H9 (cell line): ENCODE measurements at regions not wholly inside any gene's neighbourhood (a gene's known extent, or its start where the extent isn't known, plus 50 kb on each side); places are given as distances from the start of the nearest gene placed in this dataset.

ENCODE experiments used
- DNase-seq: peaks from one replicate; pipeline ENCODE4 v3.0.0-alpha.2; 2017
- H2AFZ ChIP-seq: one replicate; pipeline ENCODE4 v1.6.1; 2013; ENCODE audit warnings: mild to moderate bottlenecking, low read length, control low read depth, moderate library complexity
- H2AK5ac ChIP-seq: 2 replicates; pipeline ENCODE4 v1.6.1; 2013; ENCODE audit warnings: low read length, control low read depth, mixed read lengths; ENCODE audit not compliant: insufficient read length
- H2BK120ac ChIP-seq: one replicate; pipeline ENCODE4 v1.6.1; 2013; ENCODE audit warnings: low read depth, mild to moderate bottlenecking, low read length, control low read depth, inconsistent platforms; ENCODE audit not compliant: poor library complexity, severe bottlenecking
- H2BK12ac ChIP-seq: 2 replicates; pipeline ENCODE4 v1.6.1; 2013; ENCODE audit warnings: low read length, control low read depth, mixed read lengths, low read depth; ENCODE audit not compliant: insufficient read length
- H2BK15ac ChIP-seq: 2 replicates; pipeline ENCODE4 v1.6.1; 2013; ENCODE audit warnings: low read depth, low read length, control low read depth
- H2BK20ac ChIP-seq: one replicate; pipeline ENCODE4 v1.6.1; 2013; ENCODE audit warnings: low read depth, mild to moderate bottlenecking, low read length, control low read depth, inconsistent platforms; ENCODE audit not compliant: poor library complexity, severe bottlenecking
- H2BK5ac ChIP-seq: 2 replicates; pipeline ENCODE4 v1.6.1; 2013; ENCODE audit warnings: low read length, control low read depth, mixed read lengths; ENCODE audit not compliant: insufficient read length
- H3K14ac ChIP-seq: 2 replicates; pipeline ENCODE4 v1.6.1; 2013; ENCODE audit warnings: low read length, control low read depth; ENCODE audit not compliant: insufficient read depth
- H3K18ac ChIP-seq: 2 replicates; pipeline ENCODE4 v1.6.1; 2013; ENCODE audit warnings: low read depth, mild to moderate bottlenecking, mixed read lengths, low read length, control low read depth; ENCODE audit not compliant: insufficient read length
- H3K23ac ChIP-seq: 2 replicates; pipeline ENCODE4 v1.6.1; 2013; ENCODE audit warnings: low read length, control low read depth, mixed read lengths, low read depth; ENCODE audit not compliant: insufficient read length
- H3K23me2 ChIP-seq: 2 replicates; pipeline ENCODE4 v1.6.1; 2013; ENCODE audit warnings: low read depth, mild to moderate bottlenecking, mixed read lengths, low read length, control low read depth; ENCODE audit not compliant: insufficient read length, poor library complexity, severe bottlenecking
- H3K27ac ChIP-seq: 2 replicates; pipeline ENCODE4 v1.5.1; 2013; ENCODE audit warnings: low read length, control low read depth, mixed read lengths, low read depth; ENCODE audit not compliant: insufficient read length
- H3K27me3 ChIP-seq: 2 replicates; pipeline ENCODE4 v1.6.1; 2013; ENCODE audit warnings: low read length, control low read depth, inconsistent platforms; ENCODE audit not compliant: insufficient read depth
- H3K4ac ChIP-seq: 2 replicates; pipeline ENCODE4 v1.6.1; 2013; ENCODE audit warnings: low read depth, mild to moderate bottlenecking, control low read depth, inconsistent platforms, low read length, moderate library complexity
- H3K4me1 ChIP-seq: 2 replicates; pipeline ENCODE4 v1.6.1; 2013; ENCODE audit warnings: low read length, control low read depth, inconsistent platforms; ENCODE audit not compliant: insufficient read depth
- H3K4me2 ChIP-seq: 2 replicates; pipeline ENCODE4 v1.6.1; 2013; ENCODE audit warnings: low read length, control low read depth, mixed read lengths; ENCODE audit not compliant: insufficient read length, insufficient read depth
- H3K56ac ChIP-seq: 2 replicates; pipeline ENCODE4 v1.6.1; 2013; ENCODE audit warnings: low read depth, mild to moderate bottlenecking, mixed read lengths, low read length, control low read depth; ENCODE audit not compliant: insufficient read length
- H3K79me1 ChIP-seq: 2 replicates; pipeline ENCODE4 v1.6.1; 2013; ENCODE audit warnings: low read depth, mild to moderate bottlenecking, moderate library complexity, low read length, control low read depth, inconsistent platforms; ENCODE audit not compliant: insufficient read depth, poor library complexity, severe bottlenecking
- H3K79me2 ChIP-seq: 2 replicates; pipeline ENCODE4 v1.6.1; 2013; ENCODE audit warnings: low read length, control low read depth, inconsistent platforms; ENCODE audit not compliant: insufficient read depth
- H3K9ac ChIP-seq: 2 replicates; pipeline ENCODE4 v1.6.1; 2013; ENCODE audit warnings: low read length, control low read depth, mixed read lengths; ENCODE audit not compliant: insufficient read length; ENCODE audit errors: extremely low read depth
- H3K9me3 ChIP-seq: one replicate; pipeline ENCODE4 v1.6.1; 2013; ENCODE audit warnings: low read depth, low read length, inconsistent platforms; ENCODE audit not compliant: control insufficient read depth
- H3T11ph ChIP-seq: one replicate; pipeline ENCODE4 v1.6.1; 2013; ENCODE audit warnings: mild to moderate bottlenecking, low read length, control low read depth, inconsistent platforms
- H4K20me1 ChIP-seq: one replicate; pipeline ENCODE4 v1.6.1; 2013; ENCODE audit not compliant: control insufficient read depth, insufficient read length, insufficient read depth
- H4K5ac ChIP-seq: 2 replicates; pipeline ENCODE4 v1.6.1; 2013; ENCODE audit warnings: low read depth, mild to moderate bottlenecking, mixed read lengths, low read length, control low read depth; ENCODE audit not compliant: insufficient read length
- H4K8ac ChIP-seq: replicated peaks from 2 replicates; pipeline ENCODE4 v1.6.1; 2013; ENCODE audit warnings: low read length, control low read depth, mixed read lengths, low read depth; ENCODE audit not compliant: insufficient read length
- H4K91ac ChIP-seq: 2 replicates; pipeline ENCODE4 v1.6.1; 2013; ENCODE audit warnings: low read depth, mild to moderate bottlenecking, moderate library complexity, mixed read lengths, low read length, control low read depth; ENCODE audit not compliant: insufficient read length
- H3K27ac Mint-ChIP-seq, 3 experiments: 2 replicates in 2 of 3; 3 replicates in 1 of 3; pipeline ENCODE4 v1.8.0; 2020 to 2021; ENCODE audit warnings: mixed read lengths in 3 of 3, mild to moderate bottlenecking in 1 of 3, moderate library complexity in 1 of 3
- H3K27me3 Mint-ChIP-seq: 2 replicates; pipeline ENCODE4 v1.8.0; 2021; ENCODE audit warnings: low read depth, mild to moderate bottlenecking, moderate library complexity, mixed read lengths
- H3K36me3 Mint-ChIP-seq, 3 experiments: 2 replicates in 2 of 3; 3 replicates in 1 of 3; pipeline ENCODE4 v1.8.0; 2020 to 2021; ENCODE audit warnings: low read depth in 3 of 3, mixed read lengths in 3 of 3; ENCODE audit not compliant: insufficient read depth in 1 of 3
- H3K4me1 Mint-ChIP-seq, 2 experiments: 2 replicates each; pipeline ENCODE4 v1.8.0; 2020; ENCODE audit warnings: mixed read lengths in 2 of 2
- H3K4me3 Mint-ChIP-seq, 2 experiments: 2 replicates in 1 of 2; 3 replicates in 1 of 2; pipeline ENCODE4 v1.8.0; 2020 to 2021; ENCODE audit warnings: mild to moderate bottlenecking in 2 of 2, mixed read lengths in 2 of 2, moderate library complexity in 1 of 2
- H3K9me3 Mint-ChIP-seq, 2 experiments: 2 replicates in 1 of 2; 3 replicates in 1 of 2; pipeline ENCODE4 v1.8.0; 2020; ENCODE audit warnings: mild to moderate bottlenecking in 2 of 2, mixed read lengths in 2 of 2, moderate library complexity in 1 of 2
- CTCF ChIP-seq: fragments of 200-600 bp; sonication (generic); conservative IDR thresholded peaks from 3 replicates; pipeline ENCODE4 v1.8.0; 2021; ENCODE audit warnings: antibody characterized with exemption, mild to moderate bottlenecking
- WGBS: extraction: QIAGEN DNeasy Blood & Tissue Kit; methylation state at CpG from one replicate; pipeline ENCODE4 v1.1.7; 2013; ENCODE audit warnings: missing lambda C conversion rate, low lambda C conversion rate, mixed read lengths; ENCODE audit not compliant: insufficient read length; ENCODE audit errors: extremely low coverage; 5-methylcytosine and 5-hydroxymethylcytosine counted together

GRCh38 chr13:105291987-105292386 is 1243.5 kb downstream of the EFNB2 start:
- TF ChIP-seq CTCF: no peak
- H2BK12ac ChIP-seq: no peak overlapping the region

More at GRCh38 chr13:105291987-105292386, 1243.5 kb downstream of the EFNB2 start:
- WGBS: no CpG with 5 or more reads among the region's 2 CpGs
- DNase-seq: no peak
- no peak overlapping the region for H2BK120ac ChIP-seq
- H2BK5ac ChIP-seq: no peak overlapping the region
- H2AFZ ChIP-seq: no peak overlapping the region
- H3K36me3 Mint-ChIP-seq: peaks cover 0 to 3% (median 0%) of the 10 kb centered on the region in 3 experiments; a peak in 1 of 7 replicates
- no peak overlapping the region for H3K27ac Mint-ChIP-seq
- H3K9me3 ChIP-seq: no peaks in the 10 kb centered on the region
- no peaks in the 10 kb centered on the region for H3K79me1 ChIP-seq
- H3K23me2 ChIP-seq: no peaks in the 10 kb centered on the region
- no peak overlapping the region for H4K91ac ChIP-seq
- no peak overlapping the region for H4K8ac ChIP-seq
- no peak overlapping the region for H3K27ac ChIP-seq
- no peaks in the 10 kb centered on the region for H3K27me3 ChIP-seq
- no peaks in the 10 kb centered on the region for H3K27me3 Mint-ChIP-seq
- H3K4me2 ChIP-seq: no peak overlapping the region
- no peak overlapping the region for H2AK5ac ChIP-seq
- H3K4me1 ChIP-seq: no peaks in the 10 kb centered on the region
- H3K14ac ChIP-seq: no peak overlapping the region
- no peaks in the 10 kb centered on the region for H4K20me1 ChIP-seq
- H2BK20ac ChIP-seq: no peak overlapping the region
- H3K23ac ChIP-seq: no peak overlapping the region
- no peak overlapping the region for H3K18ac ChIP-seq
- H3K9me3 Mint-ChIP-seq: peaks cover 1 to 3% of the 10 kb centered on the region in 2 experiments; a peak in 4 of 5 replicates
- H3K4me1 Mint-ChIP-seq: no peaks in the 10 kb centered on the region
- H2BK15ac ChIP-seq: no peak overlapping the region
- no peak overlapping the region for H3K4ac ChIP-seq
- H3K79me2 ChIP-seq: no peaks in the 10 kb centered on the region
- H3K4me3 Mint-ChIP-seq: no peak overlapping the region
- no peak overlapping the region for H3K9ac ChIP-seq
- no peak overlapping the region for H3K56ac ChIP-seq
- H3T11ph ChIP-seq: no peak overlapping the region
- no peak overlapping the region for H4K5ac ChIP-seq
